Activated CD8-positive, alpha-beta memory T cell treated with anti-CD3 and anti-CD28 coated beads for 48 hours (primary cell): ENCODE measurements at regions not wholly inside any gene's neighbourhood (a gene's known extent, or its start where the extent isn't known, plus 50 kb on each side); places are given as distances from the start of the nearest gene placed in this dataset.

Source experiments
- DNase-seq, 3 experiments: peaks; one replicate each; pipeline ENCODE4 v3.0.0-alpha.2; 2020; ENCODE audit warnings: low read depth in 2 of 3, low spot score in 2 of 3

GRCh38 chr12:75844049-75844770 lies 187.4 kb downstream of the PHLDA1 start:
- no peak for DNase-seq

GRCh38 chr12:75842090-75842489 lies 189.5 kb downstream of the PHLDA1 start:
- no peak for DNase-seq

GRCh38 chr12:75840994-75841355 lies 190.6 kb downstream of the PHLDA1 start:
- no peak for DNase-seq

- no peak for DNase-seq
Measured at GRCh38 chr12:75838309-75838708, 193.3 kb downstream of the PHLDA1 start.

- DNase-seq: no peak
Measured at GRCh38 chr12:75837700-75838099, 193.9 kb downstream of the PHLDA1 start.

GRCh38 chr12:75836533-75836932 lies 195.0 kb downstream of the PHLDA1 start:
- no peak for DNase-seq

GRCh38 chr12:75834591-75834990 lies 197.0 kb downstream of the PHLDA1 start:
- DNase-seq: no peak

GRCh38 chr12:75833268-75833667 lies 198.3 kb downstream of the PHLDA1 start:
- no peak for DNase-seq

- DNase-seq: no peak
Measured at GRCh38 chr12:75831402-75831801, 200.2 kb downstream of the PHLDA1 start.

GRCh38 chr12:75827061-75827460 lies 204.5 kb downstream of the PHLDA1 start:
- DNase-seq: no peak

GRCh38 chr12:75825686-75826085 lies 205.9 kb downstream of the PHLDA1 start:
- DNase-seq: no peak

- no peak for DNase-seq
Measured at GRCh38 chr12:75823475-75823874, 208.1 kb downstream of the PHLDA1 start.

- DNase-seq: no peak
Measured at GRCh38 chr12:75822416-75822815, 209.2 kb downstream of the PHLDA1 start.

- no peak for DNase-seq
Measured at GRCh38 chr12:75820848-75821578, 210.6 kb downstream of the PHLDA1 start.

- DNase-seq: no peak
Measured at GRCh38 chr12:75820071-75820470, 211.5 kb downstream of the PHLDA1 start.

- DNase-seq: no peak
Measured at GRCh38 chr12:75819512-75819911, 212.1 kb downstream of the PHLDA1 start.

- DNase-seq: no peak
Measured at GRCh38 chr12:75818863-75819262, 212.7 kb downstream of the PHLDA1 start.

GRCh38 chr12:75816897-75817296 lies 214.7 kb downstream of the PHLDA1 start:
- DNase-seq: no peak

GRCh38 chr12:75815756-75816155 lies 215.8 kb downstream of the PHLDA1 start:
- no peak for DNase-seq

GRCh38 chr12:75814851-75815754 lies 216.5 kb downstream of the PHLDA1 start:
- no peak for DNase-seq

- DNase-seq: no peak
Measured at GRCh38 chr12:75813072-75813471, 218.5 kb downstream of the PHLDA1 start.
